ENCODE measurements at regions not wholly inside any gene's neighbourhood (a gene's known extent, or its start where the extent isn't known, plus 50 kb on each side); places are given as distances from the start of the nearest gene placed in this dataset.

DNA sequence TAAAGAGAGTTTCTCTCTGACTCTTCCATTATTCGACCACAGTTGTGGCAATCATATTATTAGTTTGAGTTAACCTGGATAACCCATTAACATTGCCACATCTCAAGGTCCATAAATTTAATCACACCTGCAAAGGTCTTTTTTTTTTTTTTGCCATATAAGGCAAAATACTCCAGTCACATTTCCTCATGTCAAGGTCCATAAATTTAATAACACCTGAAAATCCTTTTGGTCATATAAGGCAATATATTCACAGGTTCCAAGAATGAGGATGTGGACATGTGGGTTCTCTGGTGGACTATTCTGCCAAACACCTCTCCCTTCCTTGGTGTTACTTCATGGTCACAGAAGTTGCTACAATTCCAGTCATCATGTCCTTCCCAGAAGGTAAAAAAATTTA, 213.5 kb upstream of the COX7C start:
- no peak for TF ChIP-seq FOXM1 (IDR thresholded peaks at IDR 0.05; ENCODE audit: borderline replicate concordance, low read depth)
- TF ChIP-seq YY1 (IDR thresholded peaks at IDR 0.05; ENCODE audit: low read depth) = no peak
